ENCODE measurements at regions not wholly inside any gene's neighbourhood (a gene's known extent, or its start where the extent isn't known, plus 50 kb on each side); places are given as distances from the start of the nearest gene placed in this dataset.
"Not testable (repeated sequence)": the region's sequence is repeated elsewhere in the genome, so short reads cannot be mapped to it uniquely, and the experiment has no call there.

DNA sequence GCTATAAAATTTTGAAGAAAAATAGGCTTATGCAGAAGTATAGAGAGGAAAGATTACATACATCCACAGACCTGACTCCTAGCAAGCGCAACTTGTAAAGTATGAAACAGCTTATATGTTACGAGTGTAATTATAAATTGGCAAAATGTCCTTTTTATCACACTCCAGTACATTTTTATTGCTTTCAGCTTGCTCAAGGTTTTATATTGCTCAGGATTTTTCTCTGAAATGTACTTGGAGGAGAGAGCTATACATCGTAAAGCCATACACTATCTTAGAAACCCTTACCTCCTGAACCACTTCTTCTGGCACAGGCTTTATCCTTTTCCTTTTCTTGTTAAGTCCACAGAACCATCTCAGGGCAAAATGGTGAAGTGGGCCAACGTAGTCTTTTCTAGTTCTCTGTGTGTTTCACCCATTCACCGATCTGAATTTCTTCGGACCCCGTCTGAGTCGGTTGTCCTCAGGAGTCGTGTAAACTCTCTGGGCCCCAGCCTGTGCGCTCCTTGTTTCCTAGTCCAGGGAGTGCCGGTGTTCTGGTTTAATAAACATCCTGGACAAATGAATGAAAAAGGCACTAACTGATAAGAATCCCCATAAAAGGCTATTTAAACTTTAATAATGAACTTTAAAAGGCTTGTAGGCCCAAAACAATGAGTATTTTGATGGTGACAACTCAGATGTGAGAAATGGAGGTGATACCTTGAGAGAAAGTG is 150.2 kb upstream of the SPATA31A3 start:
- WGBS = 40% methylated on average over 5 of the region's 11 CpGs
- not testable (repeated sequence) for H3K4me1 ChIP-seq (replicated peaks)

DNA sequence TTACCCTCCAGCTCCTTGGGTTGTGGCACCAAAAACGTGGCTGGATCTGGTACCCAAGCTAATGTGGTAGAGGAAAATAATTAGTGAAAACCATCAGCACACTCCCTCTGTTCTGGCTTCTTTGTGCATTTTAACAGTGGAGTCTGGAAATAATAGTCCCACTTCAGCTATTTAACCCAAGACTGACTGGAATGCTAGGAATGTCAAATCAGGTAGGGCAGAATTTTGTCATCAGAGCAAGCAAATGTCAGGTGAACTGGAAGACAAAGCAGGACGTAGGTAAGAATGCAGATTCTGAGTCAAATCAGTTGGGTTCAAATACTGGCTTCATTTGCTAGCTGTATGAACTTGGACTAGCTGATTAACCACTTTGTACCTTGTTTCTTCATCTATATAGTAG is 144.0 kb upstream of the SPATA31A3 start:
- whole genome bisulfite sequencing = no CpG with 5 or more reads among the region's 2 CpGs
- not testable (repeated sequence) for DNase-seq (ENCODE audit: low spot score)

More for the DNA sequence above, 150.2 kb upstream of the SPATA31A3 start:
- DNase-seq (ENCODE audit: low spot score); H3K27ac ChIP-seq; intact Hi-C loops (cut with DNase I); H3K36me3 ChIP-seq; H3K4me3 ChIP-seq; H3K27me3 ChIP-seq (replicated peaks; ENCODE audit: insufficient read depth); H3K9me3 ChIP-seq: not testable (repeated sequence)

GRCh38 chr9:67133124-67133523 is 140.8 kb upstream of the SPATA31A3 start:
- H3K4me1 ChIP-seq (replicated peaks); H3K27me3 ChIP-seq (replicated peaks; ENCODE audit: insufficient read depth); H3K36me3 ChIP-seq; H3K4me3 ChIP-seq; H3K9me3 ChIP-seq; intact Hi-C loops (cut with DNase I); DNase-seq (ENCODE audit: low spot score); H3K27ac ChIP-seq: not testable (repeated sequence)
- WGBS = 72% methylated on average over 1 of the region's 2 CpGs

More for the DNA sequence above, 144.0 kb upstream of the SPATA31A3 start:
- H3K36me3 ChIP-seq; H3K27me3 ChIP-seq (replicated peaks; ENCODE audit: insufficient read depth); H3K27ac ChIP-seq; H3K4me1 ChIP-seq (replicated peaks); H3K9me3 ChIP-seq; H3K4me3 ChIP-seq; intact Hi-C loops (cut with DNase I): not testable (repeated sequence)

- H3K27ac ChIP-seq; H3K9me3 ChIP-seq; intact Hi-C loops (cut with DNase I); H3K36me3 ChIP-seq; H3K4me1 ChIP-seq (replicated peaks); DNase-seq (ENCODE audit: low spot score); H3K4me3 ChIP-seq; H3K27me3 ChIP-seq (replicated peaks; ENCODE audit: insufficient read depth): not testable (repeated sequence)
- WGBS = no CpG with 5 or more reads among the region's 6 CpGs
These were observed 124.4 kb upstream of the SPATA31A3 start for GRCh38 chr9:67116761-67117160.

GRCh38 chr9:67112148-67112547 is 119.8 kb upstream of the SPATA31A3 start:
- H3K4me3 ChIP-seq; H3K36me3 ChIP-seq; H3K9me3 ChIP-seq; intact Hi-C loops (cut with DNase I); H3K27ac ChIP-seq; H3K4me1 ChIP-seq (replicated peaks); DNase-seq (ENCODE audit: low spot score); H3K27me3 ChIP-seq (replicated peaks; ENCODE audit: insufficient read depth): not testable (repeated sequence)
- WGBS = no CpG with 5 or more reads among the region's 4 CpGs

GRCh38 chr9:67111733-67112132 is 119.4 kb upstream of the SPATA31A3 start:
- intact Hi-C loops (cut with DNase I); H3K27me3 ChIP-seq (replicated peaks; ENCODE audit: insufficient read depth); H3K4me3 ChIP-seq; H3K9me3 ChIP-seq; H3K4me1 ChIP-seq (replicated peaks); H3K36me3 ChIP-seq; DNase-seq (ENCODE audit: low spot score); H3K27ac ChIP-seq: not testable (repeated sequence)
- 93% methylated on average over 2 of the region's 5 CpGs for WGBS

- intact Hi-C loops (cut with DNase I); DNase-seq (ENCODE audit: low spot score); H3K27me3 ChIP-seq (replicated peaks; ENCODE audit: insufficient read depth); H3K36me3 ChIP-seq; H3K4me1 ChIP-seq (replicated peaks); H3K27ac ChIP-seq; H3K4me3 ChIP-seq; H3K9me3 ChIP-seq: not testable (repeated sequence)
- 46% methylated on average over 1 of the region's 1 CpG for WGBS
These were observed 117.5 kb upstream of the SPATA31A3 start for GRCh38 chr9:67109859-67110258.

- H3K4me1 ChIP-seq (replicated peaks); H3K27me3 ChIP-seq (replicated peaks; ENCODE audit: insufficient read depth); DNase-seq (ENCODE audit: low spot score); H3K27ac ChIP-seq; intact Hi-C loops (cut with DNase I); H3K9me3 ChIP-seq; H3K4me3 ChIP-seq; H3K36me3 ChIP-seq: not testable (repeated sequence)
- 58% methylated on average over 2 of the region's 3 CpGs for WGBS
These were observed 114.3 kb upstream of the SPATA31A3 start for GRCh38 chr9:67106659-67107058.

DNA sequence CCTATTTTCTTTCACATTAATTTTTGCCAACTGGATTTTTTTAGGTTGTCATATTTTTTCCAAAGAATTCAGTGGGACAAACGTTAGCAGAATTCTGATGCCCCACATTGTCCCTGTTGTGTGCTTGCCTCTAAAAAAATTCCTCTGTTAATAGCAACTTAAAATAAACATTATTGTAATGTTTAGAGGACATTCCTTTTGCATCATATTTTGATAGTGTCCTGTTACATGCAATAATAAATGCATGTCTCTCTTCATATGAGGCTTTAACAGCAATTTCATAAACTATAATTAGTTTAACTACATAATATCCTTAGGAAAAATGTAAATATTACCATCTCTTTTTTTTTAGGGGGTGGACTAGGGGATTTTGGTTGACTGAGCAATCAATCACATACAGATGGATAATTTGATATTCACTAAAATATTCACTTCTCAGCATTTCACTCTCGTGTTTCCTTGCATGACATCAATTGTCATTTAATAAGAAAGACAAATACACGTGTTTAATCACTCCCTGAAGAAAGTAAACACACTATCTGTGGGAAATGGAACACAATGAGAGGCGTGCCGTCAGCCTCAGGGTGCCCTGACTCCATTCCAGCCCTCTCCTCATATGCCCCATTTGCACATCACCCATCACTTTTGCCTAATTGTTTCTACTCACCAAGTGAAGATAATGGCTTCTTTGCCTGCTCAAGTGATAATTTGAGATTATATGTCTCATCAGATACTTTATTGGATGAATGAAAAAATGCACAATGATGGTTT is 110.3 kb upstream of the SPATA31A3 start:
- 29% methylated on average over 3 of the region's 5 CpGs for WGBS
- intact Hi-C loops (cut with DNase I); DNase-seq (ENCODE audit: low spot score): not testable (repeated sequence)

GRCh38 chr9:67091104-67091503 is 98.8 kb upstream of the SPATA31A3 start:
- DNase-seq (ENCODE audit: low spot score); H3K27me3 ChIP-seq (replicated peaks; ENCODE audit: insufficient read depth); H3K36me3 ChIP-seq; H3K27ac ChIP-seq; H3K4me1 ChIP-seq (replicated peaks); intact Hi-C loops (cut with DNase I); H3K9me3 ChIP-seq; H3K4me3 ChIP-seq: not testable (repeated sequence)
- WGBS = 79% methylated on average over 7 of the region's 8 CpGs

More for the DNA sequence above, 110.3 kb upstream of the SPATA31A3 start:
- H3K27ac ChIP-seq; H3K36me3 ChIP-seq; H3K9me3 ChIP-seq; H3K4me1 ChIP-seq (replicated peaks); H3K27me3 ChIP-seq (replicated peaks; ENCODE audit: insufficient read depth); H3K4me3 ChIP-seq: not testable (repeated sequence)

DNA sequence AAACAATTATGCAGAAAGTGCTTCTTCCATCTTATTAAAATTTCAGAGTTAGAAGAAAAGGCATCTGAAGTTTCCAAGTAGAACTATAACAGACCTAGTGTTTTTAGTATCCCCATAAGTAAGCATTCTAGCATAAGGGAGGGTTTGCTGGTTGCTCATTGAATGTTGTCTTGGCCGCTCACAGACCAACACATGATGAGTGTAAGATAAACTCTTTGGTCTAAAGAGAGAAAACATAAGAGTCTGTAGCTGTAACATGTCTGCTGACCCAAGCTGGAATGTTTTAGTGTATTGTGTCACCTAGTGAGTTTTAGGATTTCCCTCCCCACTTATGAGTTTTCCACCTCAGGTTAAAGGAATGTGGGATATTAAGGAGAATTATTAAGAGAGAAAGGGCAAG is 94.5 kb upstream of the SPATA31A3 start:
- 90% methylated on average over 1 of the region's 1 CpG for WGBS
- DNase-seq (ENCODE audit: low spot score); H3K27me3 ChIP-seq (replicated peaks; ENCODE audit: insufficient read depth); H3K36me3 ChIP-seq; intact Hi-C loops (cut with DNase I); H3K4me3 ChIP-seq; H3K4me1 ChIP-seq (replicated peaks); H3K27ac ChIP-seq; H3K9me3 ChIP-seq: not testable (repeated sequence)

GRCh38 chr9:67066140-67066539 is 73.8 kb upstream of the SPATA31A3 start:
- H3K9me3 ChIP-seq; intact Hi-C loops (cut with DNase I); H3K36me3 ChIP-seq; H3K4me1 ChIP-seq (replicated peaks); H3K27ac ChIP-seq; H3K4me3 ChIP-seq; DNase-seq (ENCODE audit: low spot score); H3K27me3 ChIP-seq (replicated peaks; ENCODE audit: insufficient read depth): not testable (repeated sequence)
- WGBS = 65% methylated on average over 5 of the region's 5 CpGs

Data from prostate gland (tissue), 2 donors.